ENCODE measurements at regions not wholly inside any gene's neighbourhood (a gene's known extent, or its start where the extent isn't known, plus 50 kb on each side); places are given as distances from the start of the nearest gene placed in this dataset.

GRCh38 chr13:52947921-52948373 is 80.7 kb upstream of the OLFM4 start:
- DNase-seq (ENCODE audit: low read depth), result no peak
- TF ChIP-seq CTCF (IDR thresholded peaks at IDR 0.05; ENCODE audit: low read depth, low read length, missing control alignments), result no peak

GRCh38 chr13:52945348-52945747 is 83.3 kb upstream of the OLFM4 start:
- TF ChIP-seq CTCF (IDR thresholded peaks at IDR 0.05; ENCODE audit: low read depth, low read length, missing control alignments), result no peak
- no peak for DNase-seq (ENCODE audit: low read depth)
- in situ Hi-C loops (cut with HindIII; ENCODE audit: low sequenced_read_pairs), result no loop called here
- no peak overlapping the region for H3K4me3 ChIP-seq (ENCODE audit: low read depth, low read length)

More at GRCh38 chr13:52947921-52948373, 80.7 kb upstream of the OLFM4 start:
- no peak overlapping the region for H3K4me3 ChIP-seq (ENCODE audit: low read depth, low read length)
- in situ Hi-C loops (cut with HindIII; ENCODE audit: low sequenced_read_pairs), result no loop called here

- in situ Hi-C loops (cut with HindIII; ENCODE audit: low sequenced_read_pairs), result no loop called here
- no peak for DNase-seq (ENCODE audit: low read depth)
- H3K4me3 ChIP-seq (ENCODE audit: low read depth, low read length), result no peak overlapping the region
- no peak for TF ChIP-seq CTCF (IDR thresholded peaks at IDR 0.05; ENCODE audit: low read depth, low read length, missing control alignments)
Observed at GRCh38 chr13:52944697-52945096, 83.9 kb upstream of the OLFM4 start.

GRCh38 chr13:52938065-52938464 is 89.6 kb upstream of the PCDH8 start:
- in situ Hi-C loops (cut with HindIII; ENCODE audit: low sequenced_read_pairs), result loop anchor here (5.0 kb wide), 1 partner anchor 49 kb away; no protein-coding TSS in a partner anchor
- no peak overlapping the region for H3K4me3 ChIP-seq (ENCODE audit: low read depth, low read length)
- no peak for TF ChIP-seq CTCF (IDR thresholded peaks at IDR 0.05; ENCODE audit: low read depth, low read length, missing control alignments)
- DNase-seq (ENCODE audit: low read depth), result no peak

- H3K4me3 ChIP-seq (ENCODE audit: low read depth, low read length), result no peak overlapping the region
- in situ Hi-C loops (cut with HindIII; ENCODE audit: low sequenced_read_pairs), result loop anchor here (5.0 kb wide), 1 partner anchor 50 kb away; no protein-coding TSS in a partner anchor
- DNase-seq (ENCODE audit: low read depth), result no peak
- TF ChIP-seq CTCF (IDR thresholded peaks at IDR 0.05; ENCODE audit: low read depth, low read length, missing control alignments), result no peak
Observed at GRCh38 chr13:52936806-52937205, 88.4 kb upstream of the PCDH8 start.

GRCh38 chr13:52934258-52934657 is 85.8 kb upstream of the PCDH8 start:
- no peak for TF ChIP-seq CTCF (IDR thresholded peaks at IDR 0.05; ENCODE audit: low read depth, low read length, missing control alignments)
- in situ Hi-C loops (cut with HindIII; ENCODE audit: low sequenced_read_pairs), result no loop called here
- no peak overlapping the region for H3K4me3 ChIP-seq (ENCODE audit: low read depth, low read length)
- DNase-seq (ENCODE audit: low read depth), result no peak

Data from astrocyte of the cerebellum (primary cell).